GM12874 (cell line): ENCODE measurements at regions not wholly inside any gene's neighbourhood (a gene's known extent, or its start where the extent isn't known, plus 50 kb on each side); places are given as distances from the start of the nearest gene placed in this dataset.

ENCODE experiments used
- TF ChIP-seq, protein P1 (sequence below): IDR thresholded peaks from 2 replicates; pipeline ENCODE4 v1.5.1; 2011; ENCODE audit warnings: low read depth, mild to moderate bottlenecking, control low read depth, low read length, moderate library complexity; ENCODE audit not compliant: insufficient read depth

DNA sequence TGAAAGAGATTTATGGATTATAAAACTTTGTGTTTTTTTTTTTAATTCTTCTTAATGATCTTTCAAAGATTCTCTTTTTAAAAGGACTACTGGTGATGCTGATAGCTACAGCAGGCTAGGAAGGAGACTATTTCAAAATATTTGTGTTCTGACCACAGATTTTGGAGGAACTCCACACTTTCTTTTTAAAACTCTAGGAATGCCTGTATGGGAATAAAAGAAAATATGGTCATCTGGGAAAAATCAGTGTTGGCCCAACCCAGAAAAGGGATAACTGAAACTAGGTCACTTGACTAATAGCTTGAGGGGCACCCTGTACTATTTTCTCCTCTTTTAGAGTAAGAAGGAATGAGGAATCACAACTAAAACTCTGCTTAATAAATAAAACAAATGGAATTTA is 97.6 kb upstream of the ADAMTS19 start:
- TF ChIP-seq, protein P1, sequence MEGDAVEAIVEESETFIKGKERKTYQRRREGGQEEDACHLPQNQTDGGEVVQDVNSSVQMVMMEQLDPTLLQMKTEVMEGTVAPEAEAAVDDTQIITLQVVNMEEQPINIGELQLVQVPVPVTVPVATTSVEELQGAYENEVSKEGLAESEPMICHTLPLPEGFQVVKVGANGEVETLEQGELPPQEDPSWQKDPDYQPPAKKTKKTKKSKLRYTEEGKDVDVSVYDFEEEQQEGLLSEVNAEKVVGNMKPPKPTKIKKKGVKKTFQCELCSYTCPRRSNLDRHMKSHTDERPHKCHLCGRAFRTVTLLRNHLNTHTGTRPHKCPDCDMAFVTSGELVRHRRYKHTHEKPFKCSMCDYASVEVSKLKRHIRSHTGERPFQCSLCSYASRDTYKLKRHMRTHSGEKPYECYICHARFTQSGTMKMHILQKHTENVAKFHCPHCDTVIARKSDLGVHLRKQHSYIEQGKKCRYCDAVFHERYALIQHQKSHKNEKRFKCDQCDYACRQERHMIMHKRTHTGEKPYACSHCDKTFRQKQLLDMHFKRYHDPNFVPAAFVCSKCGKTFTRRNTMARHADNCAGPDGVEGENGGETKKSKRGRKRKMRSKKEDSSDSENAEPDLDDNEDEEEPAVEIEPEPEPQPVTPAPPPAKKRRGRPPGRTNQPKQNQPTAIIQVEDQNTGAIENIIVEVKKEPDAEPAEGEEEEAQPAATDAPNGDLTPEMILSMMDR, result no peak

DNA sequence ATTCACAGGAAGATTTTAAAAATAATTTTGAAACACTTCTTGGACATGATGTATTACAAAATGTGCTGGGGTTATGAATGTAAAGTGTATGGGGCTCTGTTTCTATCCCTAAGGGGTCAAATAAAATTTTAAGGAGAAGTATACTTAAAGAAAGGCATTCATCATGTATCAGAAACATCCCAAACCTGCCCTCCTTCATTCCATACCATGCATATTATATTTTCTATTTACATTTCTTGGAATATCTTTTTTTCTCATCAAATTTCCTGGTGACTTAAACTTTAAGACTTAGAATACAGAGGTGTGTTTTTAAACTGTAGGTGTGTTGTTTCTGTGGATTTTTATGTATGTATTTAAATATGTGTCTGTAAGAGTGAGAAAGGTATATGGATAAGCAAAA is 96.1 kb upstream of the ADAMTS19 start:
- TF ChIP-seq, protein P1, result no peak

DNA sequence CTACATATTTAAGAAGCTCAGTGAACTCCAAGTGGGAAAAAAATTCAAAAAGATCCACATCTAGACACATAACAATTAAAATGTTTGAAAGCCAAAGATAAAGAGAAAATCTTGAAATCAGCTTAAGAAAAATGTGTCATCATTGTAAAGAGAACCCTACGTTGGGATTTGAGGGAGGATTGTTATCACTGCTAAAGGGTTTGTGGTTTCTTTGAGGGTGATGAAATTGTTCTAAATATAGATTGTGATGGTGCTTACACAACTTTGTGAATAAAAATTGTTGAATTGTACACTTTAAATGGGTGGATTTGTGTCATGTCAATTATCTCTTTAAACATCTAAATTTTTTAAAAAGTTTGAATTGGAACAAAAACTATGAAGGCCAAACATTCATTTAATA is 92.2 kb upstream of the ADAMTS19 start:
- TF ChIP-seq, protein P1, result no peak

DNA sequence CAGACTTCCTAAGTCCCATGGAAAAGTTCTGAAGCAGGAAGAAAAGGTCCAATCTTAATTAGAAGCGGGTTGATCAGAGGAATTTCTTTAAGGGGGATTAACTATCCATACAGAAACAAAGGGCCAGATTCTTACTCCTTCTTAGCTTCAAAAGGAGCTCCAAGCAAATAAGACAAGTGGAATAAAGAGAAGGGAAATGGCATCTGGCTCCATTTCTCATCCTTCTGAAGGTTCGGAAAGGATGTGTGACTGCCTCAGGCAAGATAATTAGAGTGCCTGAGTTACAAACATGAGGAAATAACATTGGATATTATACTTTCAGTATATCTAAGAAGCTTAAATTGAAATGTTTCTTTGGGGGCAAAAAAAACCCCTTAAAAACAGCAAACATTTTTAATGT is 88.1 kb upstream of the ADAMTS19 start:
- TF ChIP-seq, protein P1, result no peak

DNA sequence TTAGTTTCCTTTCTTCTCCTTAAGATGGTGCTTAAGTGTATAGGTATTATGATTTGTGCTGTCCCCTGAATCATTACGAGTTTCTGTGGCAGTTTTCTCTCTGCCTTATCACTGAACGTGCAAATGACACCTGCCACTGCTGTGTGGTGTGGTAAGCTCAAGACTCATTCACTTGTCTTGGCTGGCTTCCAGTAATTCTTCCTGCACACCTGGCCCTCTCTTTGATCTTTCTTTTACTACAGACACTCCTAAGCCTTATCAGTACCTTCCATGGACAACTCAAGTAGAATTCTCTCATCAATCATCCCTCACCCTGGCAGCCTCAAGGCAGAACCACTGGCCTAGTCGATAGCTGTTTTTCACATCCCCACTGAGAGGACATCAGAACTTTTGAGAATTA is 82.6 kb upstream of the ADAMTS19 start:
- TF ChIP-seq, protein P1, result no peak

DNA sequence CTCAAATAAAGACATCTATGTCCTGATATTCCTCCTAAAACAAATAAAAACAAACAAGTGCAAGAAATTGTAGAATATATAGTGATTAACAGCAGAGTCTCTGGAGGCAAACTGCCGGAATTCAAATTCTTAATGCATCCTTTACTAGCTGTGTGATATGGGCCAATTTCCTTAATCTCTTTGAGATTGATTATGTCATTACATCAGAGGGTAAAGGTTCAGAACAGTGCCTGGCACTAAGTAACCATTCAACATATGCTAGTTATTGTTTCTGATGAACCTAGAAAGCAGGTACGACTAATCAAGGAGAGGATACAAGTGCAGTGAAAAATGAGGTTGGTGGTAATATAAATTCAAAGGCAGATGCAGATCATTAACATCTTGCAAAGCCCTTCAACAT is 81.1 kb upstream of the ADAMTS19 start:
- TF ChIP-seq, protein P1, result no peak

DNA sequence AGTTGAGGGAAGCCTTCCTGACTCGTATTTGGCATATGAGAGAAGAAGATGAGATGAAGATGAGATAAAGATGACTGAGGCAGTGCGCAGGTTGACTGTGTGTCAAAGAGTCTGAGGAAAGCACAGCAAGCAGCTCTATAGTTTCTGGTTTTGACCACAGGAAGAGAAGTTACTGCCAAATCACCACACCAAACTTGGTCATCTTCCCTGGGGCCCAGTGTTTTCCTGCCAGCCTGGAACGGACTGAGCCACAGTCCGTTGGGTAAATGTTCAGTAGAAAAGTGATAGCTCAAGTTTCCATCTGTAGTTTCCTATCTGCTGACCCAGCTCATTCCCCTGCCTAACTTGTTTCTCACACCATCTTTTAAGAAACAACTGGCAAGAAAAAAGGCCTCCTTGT is 80.7 kb upstream of the ADAMTS19 start:
- TF ChIP-seq, protein P1, result no peak

DNA sequence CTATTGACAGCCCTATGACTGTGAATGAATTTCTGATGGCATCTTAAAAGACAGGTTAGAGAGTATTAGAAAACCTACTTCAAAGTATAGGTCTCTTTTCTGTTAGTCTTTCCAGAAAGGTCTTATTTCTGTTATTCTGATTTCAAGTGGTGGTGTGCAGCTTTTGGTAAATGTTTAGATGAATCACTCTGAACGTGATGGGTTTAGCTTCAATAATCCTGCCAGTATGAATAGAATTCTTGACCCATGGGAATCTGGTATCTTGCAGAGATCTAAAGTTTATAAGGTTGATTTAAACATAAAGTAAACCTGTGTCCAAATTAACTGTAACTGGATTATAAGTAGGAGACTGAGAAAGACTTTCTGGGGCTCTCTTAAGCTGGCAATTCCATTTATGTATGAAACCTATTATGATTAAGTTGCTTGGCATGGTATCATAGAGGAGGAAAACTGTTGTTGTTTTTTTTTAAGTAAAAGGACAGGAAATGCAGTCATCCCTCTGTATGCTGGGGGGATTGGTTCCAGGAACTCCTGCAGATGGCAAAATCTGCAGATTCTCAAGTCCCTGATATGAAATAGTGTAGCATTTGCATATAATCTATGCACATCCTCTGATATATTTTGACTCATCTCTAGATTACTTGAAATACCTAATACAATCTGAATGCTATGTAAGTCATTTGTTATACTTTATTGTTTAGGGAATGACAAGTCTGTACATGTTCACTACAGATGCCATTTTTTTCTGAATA is 77.0 kb upstream of the ADAMTS19 start:
- TF ChIP-seq, protein P1, result no peak
